GM12892 (cell line): ENCODE measurements at regions not wholly inside any gene's neighbourhood (a gene's known extent, or its start where the extent isn't known, plus 50 kb on each side); places are given as distances from the start of the nearest gene placed in this dataset.

Experiments used
- DNase-seq: peaks from one replicate; pipeline ENCODE4 v3.0.0; 2011; ENCODE audit not compliant: insufficient read length
- FAIRE-seq: peaks from 2 replicates; lab custom pipeline; 2011; peaks lifted over from hg19 to GRCh38; lab: Jason Lieb, UNC
- POLR2A ChIP-seq: IDR thresholded peaks from 2 replicates; pipeline ENCODE4 v1.6.1; 2011; ENCODE audit warnings: low read depth, low read length, control low read depth
- POLR2AphosphoS5 ChIP-seq: IDR thresholded peaks from 2 replicates; pipeline ENCODE4 v1.6.1; 2011; ENCODE audit warnings: low read depth, low read length, control low read depth
- TAF1 ChIP-seq: IDR thresholded peaks from 2 replicates; pipeline ENCODE4 v1.6.1; 2011; ENCODE audit warnings: low read depth, mild to moderate bottlenecking, control low read depth, low read length, borderline replicate concordance

DNA sequence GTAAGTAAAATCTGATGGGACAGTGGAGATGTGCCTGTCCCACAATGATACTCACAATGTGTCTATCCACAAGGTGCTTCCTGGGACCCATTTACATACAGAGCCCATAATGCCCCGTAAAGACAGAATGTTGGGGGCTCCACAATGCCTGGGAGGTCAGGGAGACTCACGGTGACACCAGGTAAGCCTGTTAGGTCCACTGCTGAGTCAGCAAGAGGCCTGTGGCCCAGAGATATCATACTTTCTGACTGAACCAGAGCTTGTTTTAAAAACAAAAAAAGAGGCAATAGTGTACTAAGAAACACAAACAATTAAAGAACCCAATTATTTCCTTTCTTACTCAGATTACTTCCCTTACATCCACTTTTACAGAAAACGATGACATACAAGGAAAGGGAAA is 771.1 kb upstream of the ID2 start:
- no peak for DNase-seq
- no peak for TF ChIP-seq POLR2A
- TF ChIP-seq TAF1, result no peak
- no peak for TF ChIP-seq POLR2AphosphoS5
- FAIRE-seq, result no peak

DNA sequence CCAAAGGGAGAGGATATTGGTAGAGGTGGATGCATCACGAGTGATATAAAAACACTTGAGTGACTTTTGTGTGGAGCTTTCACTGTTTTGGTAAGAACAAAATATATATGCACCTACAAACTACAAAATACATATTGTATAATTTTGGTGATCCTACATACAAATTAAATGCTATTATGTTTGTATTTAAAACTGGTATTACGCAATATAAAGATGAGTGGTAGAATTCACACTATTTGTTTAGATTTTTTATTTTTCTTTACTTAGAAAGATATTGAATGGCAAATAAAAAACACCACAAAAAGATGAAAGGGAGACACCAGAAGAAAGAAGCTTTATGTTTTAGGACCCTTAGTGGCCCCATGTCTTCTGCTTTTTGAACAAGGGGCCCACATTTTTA is 770.7 kb upstream of the ID2 start:
- DNase-seq (no peak), FAIRE-seq (no peak)
- TF ChIP-seq TAF1, result no peak

DNA sequence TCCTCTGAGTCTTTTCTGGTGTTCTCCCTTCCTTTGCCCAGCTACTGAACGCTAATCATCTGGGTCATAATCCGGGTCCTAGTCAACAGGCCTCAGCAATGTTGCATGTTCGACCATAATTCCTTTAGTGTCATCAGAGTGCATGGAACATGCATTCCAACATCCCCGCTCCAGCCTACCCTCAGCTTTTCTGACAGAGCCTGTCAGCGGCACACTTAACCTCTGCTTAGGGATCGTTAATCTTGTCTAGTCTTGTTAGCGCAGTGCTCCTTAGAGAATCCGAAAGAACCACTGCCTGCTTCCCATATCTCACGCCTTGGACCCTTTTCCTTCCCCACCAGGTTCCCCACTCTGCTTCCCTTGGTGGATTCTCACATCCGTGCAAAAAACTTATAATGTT is 767.9 kb upstream of the ID2 start:
- TF ChIP-seq POLR2A, result no peak
- TF ChIP-seq POLR2AphosphoS5, result no peak
- no peak for FAIRE-seq

DNA sequence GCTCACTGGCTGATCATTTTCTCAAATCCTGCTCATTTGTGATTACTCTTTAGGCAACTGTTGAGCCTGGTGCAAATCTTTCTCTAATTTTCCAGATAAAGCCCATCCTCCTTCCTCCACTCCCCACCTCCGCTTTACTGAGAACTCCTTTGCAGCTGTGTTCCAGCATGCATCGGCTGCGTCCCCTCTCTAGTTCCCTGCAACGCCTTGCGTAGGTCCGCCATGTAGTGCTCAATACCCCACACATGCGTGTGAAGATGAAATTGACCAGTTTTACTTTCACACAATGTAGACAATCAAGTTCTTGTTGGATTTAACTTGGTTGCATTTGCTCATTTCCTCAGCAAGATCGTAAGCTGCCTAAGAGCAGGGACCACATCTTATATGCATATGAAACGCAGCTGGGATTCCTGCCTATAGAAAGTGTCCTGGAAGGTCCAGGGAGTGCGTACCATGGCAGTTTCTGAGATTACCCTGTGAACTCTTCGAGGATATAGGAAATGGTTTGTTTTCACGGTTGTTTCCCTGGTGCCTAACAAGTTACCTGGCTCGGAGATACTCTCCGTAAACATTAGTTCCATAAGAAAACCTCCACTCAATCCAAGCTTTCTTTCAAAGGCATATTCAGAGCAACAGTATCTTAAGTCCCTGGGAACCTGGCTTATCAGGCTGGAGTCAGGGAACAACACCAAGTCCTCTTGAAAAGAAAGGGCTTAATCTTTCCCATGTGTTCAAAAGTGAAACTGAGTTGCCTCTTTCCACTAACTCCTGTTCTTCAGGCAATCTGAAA is 766.4 kb upstream of the ID2 start:
- no peak for FAIRE-seq
- TF ChIP-seq TAF1 (no peak), POLR2A (no peak), POLR2AphosphoS5 (no peak)
- DNase-seq, result no peak

More for the DNA sequence above, 767.9 kb upstream of the ID2 start:
- DNase-seq, result no peak

DNA sequence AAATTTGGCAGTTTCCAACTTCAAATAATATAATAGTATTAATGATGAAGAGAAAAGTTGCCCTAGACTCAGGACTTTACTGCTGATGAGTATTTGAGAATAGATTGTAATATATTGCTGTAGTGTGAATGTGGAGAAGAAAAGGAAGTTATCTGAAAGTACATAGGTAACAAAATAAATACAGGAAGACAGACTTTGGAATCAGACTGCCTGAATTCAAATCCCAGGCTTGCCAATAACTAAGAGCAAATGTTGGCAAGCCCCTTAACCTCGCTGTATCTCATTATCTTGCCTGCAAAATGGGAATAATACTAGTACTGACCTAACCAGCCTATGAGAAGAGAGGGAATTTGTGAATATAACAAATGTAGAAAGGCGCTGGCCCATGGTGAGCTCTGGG is 765.2 kb upstream of the ID2 start:
- FAIRE-seq, result no peak
- TF ChIP-seq POLR2A (no peak), POLR2AphosphoS5 (no peak), TAF1 (no peak)
- DNase-seq, result no peak

DNA sequence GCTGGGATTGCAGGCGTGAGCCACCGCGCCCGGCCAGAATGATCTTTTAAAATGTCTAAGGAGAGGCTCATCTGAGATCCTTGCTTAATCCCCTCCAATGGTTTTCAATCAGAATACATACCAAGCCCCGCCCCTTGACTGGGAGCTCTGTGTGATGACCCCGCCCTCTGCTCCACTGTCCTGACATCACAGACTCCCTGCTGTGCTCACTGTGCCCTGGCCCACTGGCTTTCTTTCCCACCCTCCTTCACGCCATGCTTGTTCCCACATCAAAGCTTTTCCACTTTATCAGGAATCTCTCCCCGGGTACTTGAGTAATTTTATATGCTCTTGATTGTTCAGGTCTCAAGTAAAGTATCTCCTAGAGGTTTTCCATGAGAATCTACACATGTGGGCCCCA is 762.3 kb upstream of the ID2 start:
- DNase-seq (no peak), FAIRE-seq (no peak)
- TF ChIP-seq POLR2A (no peak), POLR2AphosphoS5 (no peak), TAF1 (no peak)

DNA sequence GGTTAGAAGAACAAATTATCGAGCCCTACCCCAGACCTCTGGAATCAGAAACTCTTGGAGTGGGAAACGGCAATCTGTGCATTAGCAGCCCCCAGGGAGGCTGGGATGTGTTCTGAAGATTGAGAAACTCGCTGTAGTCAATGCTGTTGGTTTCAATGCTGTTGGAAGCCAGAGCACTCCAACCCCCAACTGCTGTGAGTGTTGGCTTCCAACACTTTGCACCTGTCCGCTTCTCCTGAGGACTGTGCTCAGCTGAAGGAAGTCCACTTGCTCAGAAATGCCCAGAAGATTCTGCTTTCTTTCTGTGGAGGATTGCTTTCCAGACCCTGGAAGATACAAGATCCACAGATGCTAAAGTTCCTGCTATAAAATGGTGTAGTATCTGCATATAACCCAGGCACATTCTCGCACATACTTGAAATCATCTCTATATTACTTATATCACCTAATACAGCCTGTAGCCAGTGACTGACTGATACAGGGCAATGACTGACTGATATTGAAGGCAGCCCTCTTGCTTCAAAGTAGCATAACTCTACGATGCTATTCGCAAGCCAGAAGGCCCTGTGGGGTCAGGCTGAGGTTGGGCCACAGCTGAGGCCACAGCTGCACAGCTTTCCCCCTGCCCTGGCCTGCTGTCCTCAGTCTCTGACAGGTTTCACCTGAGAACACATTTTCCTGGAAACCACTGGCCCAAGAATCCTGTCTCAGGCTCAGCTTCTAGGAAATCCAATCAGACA is 757.7 kb upstream of the ID2 start:
- FAIRE-seq (no peak), DNase-seq (no peak)
- no peak for TF ChIP-seq POLR2A
- no peak for TF ChIP-seq POLR2AphosphoS5
- TF ChIP-seq TAF1, result no peak

DNA sequence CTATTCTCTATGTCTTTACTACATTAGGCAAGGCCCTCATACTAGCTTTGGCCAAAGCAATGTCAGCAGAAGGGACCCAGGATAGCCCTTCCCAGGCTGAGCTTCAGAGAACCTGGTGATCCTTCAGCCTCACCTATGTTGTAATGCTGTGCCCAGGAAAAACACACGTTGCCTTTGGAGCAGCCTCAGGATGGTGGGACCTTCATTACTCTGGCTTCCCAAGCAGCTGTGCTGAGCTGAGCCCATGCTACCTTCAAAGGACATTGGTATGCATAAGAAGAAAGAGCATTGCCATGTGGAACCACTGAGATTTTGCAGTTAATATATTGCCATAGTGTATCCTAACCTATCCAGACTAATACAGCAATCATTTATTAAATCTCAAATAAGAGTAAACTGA is 756.4 kb upstream of the ID2 start:
- DNase-seq (no peak), FAIRE-seq (peak; percentile 27)
- TF ChIP-seq POLR2A, result no peak
- TF ChIP-seq POLR2AphosphoS5, result no peak
- TF ChIP-seq TAF1, result no peak

DNA sequence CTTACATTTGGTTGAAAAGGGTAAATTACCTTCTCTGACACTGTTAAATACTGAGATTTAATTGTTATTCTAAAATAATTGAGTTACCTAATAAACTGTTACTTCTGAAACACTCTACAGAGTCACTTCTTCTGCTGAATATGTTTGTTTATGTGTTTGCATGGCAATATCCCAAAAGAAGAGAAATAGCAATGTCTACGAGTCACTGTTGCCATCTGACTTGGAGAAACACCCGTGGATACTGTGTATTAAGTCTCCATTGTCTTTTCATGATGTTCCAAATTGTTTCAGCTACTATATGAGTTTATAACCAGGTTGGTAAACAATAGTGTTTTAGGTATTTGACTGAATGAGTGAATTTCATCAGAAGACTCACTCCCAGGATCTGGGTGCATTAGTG is 754.2 kb upstream of the ID2 start:
- no peak for FAIRE-seq

DNA sequence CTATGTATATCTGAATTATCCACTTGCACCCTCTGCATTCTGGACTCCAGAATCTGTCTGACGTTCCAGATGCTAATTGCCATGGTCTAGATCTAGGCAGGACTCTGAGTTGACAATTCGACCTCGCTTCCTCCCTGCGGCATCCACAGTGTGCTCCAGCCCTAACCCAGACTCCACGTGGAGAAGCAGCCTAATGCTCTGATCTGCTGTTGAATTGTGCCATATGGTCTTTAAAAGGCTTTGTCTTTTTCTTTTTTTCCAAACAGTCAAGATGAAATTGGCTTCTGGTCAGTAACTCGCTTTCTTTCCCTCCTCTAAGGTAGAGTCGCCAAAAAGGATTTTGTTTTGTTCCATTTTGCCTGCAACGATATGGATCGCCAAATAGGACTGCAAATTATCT is 752.6 kb upstream of the ID2 start:
- no peak for DNase-seq
- no peak for FAIRE-seq
- no peak for TF ChIP-seq TAF1

More for the DNA sequence above, 754.2 kb upstream of the ID2 start:
- DNase-seq, result no peak
- TF ChIP-seq TAF1, result no peak
- no peak for TF ChIP-seq POLR2A
- TF ChIP-seq POLR2AphosphoS5, result no peak

DNA sequence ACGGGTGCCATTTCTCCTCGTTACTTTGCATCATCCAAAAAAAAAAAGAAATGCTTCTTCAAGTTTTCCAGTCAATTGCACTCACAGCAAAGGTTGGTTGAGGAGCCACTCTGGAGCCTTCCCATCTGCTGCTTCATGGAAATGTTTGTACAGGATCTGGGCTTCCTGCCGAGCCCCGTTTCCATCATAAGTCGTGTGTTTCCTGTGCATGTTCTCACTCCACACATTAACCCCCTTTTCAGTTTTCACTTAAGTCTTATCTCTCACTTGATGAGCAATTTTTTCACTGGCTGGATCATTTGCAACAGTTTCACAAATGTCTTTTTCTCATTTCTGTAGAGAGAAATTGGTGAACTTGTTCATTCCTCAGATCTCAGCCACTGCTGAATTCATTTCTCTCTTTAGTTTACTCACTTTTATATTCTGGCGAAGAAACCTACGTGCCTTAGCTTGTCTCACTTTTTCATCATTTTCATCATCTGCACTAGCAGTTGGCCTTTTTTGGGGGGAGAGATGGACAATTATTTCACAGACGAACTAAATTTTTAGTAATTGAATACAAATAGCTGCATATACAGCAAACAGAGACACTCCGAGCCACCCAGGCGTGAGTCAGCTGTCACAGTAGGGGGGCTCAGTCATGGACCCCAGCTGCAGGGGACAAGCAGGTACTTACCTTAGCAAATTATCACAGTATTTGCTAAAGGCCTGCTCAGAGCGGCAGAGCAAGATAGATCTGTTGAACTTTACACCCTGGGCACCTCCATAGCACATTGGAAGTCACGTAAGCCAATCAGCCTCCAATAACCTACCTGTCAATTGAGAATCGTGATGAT is 750.8 kb upstream of the ID2 start:
- DNase-seq, result no peak
- no peak for FAIRE-seq
- no peak for TF ChIP-seq POLR2A

DNA sequence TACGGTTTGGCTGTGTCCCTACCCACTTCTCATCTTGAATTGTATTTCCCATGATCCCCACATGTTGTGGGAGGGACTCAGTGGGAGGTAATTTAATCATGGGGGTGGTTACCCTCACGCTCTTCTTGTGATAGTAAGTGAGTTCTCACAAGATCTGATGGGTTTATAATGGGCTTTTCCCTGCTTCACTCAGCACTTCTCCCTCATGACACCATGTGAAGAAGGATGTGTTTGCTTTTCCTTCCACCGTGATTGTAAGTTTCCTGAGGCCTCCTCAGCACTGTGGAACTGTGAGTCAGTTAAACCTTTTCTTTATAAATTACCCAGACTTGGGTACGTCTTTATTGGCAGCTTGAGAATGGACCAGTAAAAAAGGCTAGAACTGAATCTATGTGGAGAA is 750.0 kb upstream of the ID2 start:
- FAIRE-seq (no peak), DNase-seq (no peak)
- TF ChIP-seq POLR2AphosphoS5, result no peak
- no peak for TF ChIP-seq POLR2A
- no peak for TF ChIP-seq TAF1
